ENCODE measurements at regions not wholly inside any gene's neighbourhood (a gene's known extent, or its start where the extent isn't known, plus 50 kb on each side); places are given as distances from the start of the nearest gene placed in this dataset.

GRCh38 chr1:29946057-29946456 is 709.7 kb downstream of the PTPRU start:
- Histone ChIP-seq H3K9ac (ENCODE audit: low read length) (no peak overlapping the region), H3K27me3 (ENCODE audit: control insufficient read depth in 1 of 2, insufficient read depth in 2 of 2, low read length in 2 of 2) (peaks cover 0 to 6% of the 10 kb centered on the region in 2 donors), H3K4me3 (ENCODE audit: low read depth in 1 of 2, low read length in 2 of 2) (no peak overlapping the region), H3K36me3 (ENCODE audit: insufficient read depth, low read length) (no peaks in the 10 kb centered on the region), H3K9me3 (ENCODE audit: low read length) (no peaks in the 10 kb centered on the region), H3K27ac (ENCODE audit: low read depth, low read length) (no peak overlapping the region), H3K4me1 (ENCODE audit: insufficient read depth, low read length) (no peaks in the 10 kb centered on the region)

- Histone ChIP-seq H3K27ac (ENCODE audit: low read depth, low read length) (no peak overlapping the region), H3K4me3 (ENCODE audit: low read depth in 1 of 2, low read length in 2 of 2) (no peak overlapping the region), H3K36me3 (ENCODE audit: insufficient read depth, low read length) (no peaks in the 10 kb centered on the region), H3K27me3 (ENCODE audit: control insufficient read depth in 1 of 2, insufficient read depth in 2 of 2, low read length in 2 of 2) (peaks cover 0 to 6% of the 10 kb centered on the region in 2 donors), H3K9ac (ENCODE audit: low read length) (no peak overlapping the region), H3K9me3 (ENCODE audit: low read length) (no peaks in the 10 kb centered on the region), H3K4me1 (ENCODE audit: insufficient read depth, low read length) (no peaks in the 10 kb centered on the region)
Observed at GRCh38 chr1:29945426-29945825, 709.1 kb downstream of the PTPRU start.

GRCh38 chr1:29944253-29944905 is 708.1 kb downstream of the PTPRU start:
- Histone ChIP-seq H3K27me3 (ENCODE audit: control insufficient read depth in 1 of 2, insufficient read depth in 2 of 2, low read length in 2 of 2) (peaks cover 0 to 6% of the 10 kb centered on the region in 2 donors), H3K27ac (ENCODE audit: low read depth, low read length) (no peak overlapping the region), H3K4me1 (ENCODE audit: insufficient read depth, low read length) (no peaks in the 10 kb centered on the region), H3K4me3 (ENCODE audit: low read depth in 1 of 2, low read length in 2 of 2) (no peak overlapping the region), H3K36me3 (ENCODE audit: insufficient read depth, low read length) (no peaks in the 10 kb centered on the region), H3K9me3 (ENCODE audit: low read length) (no peaks in the 10 kb centered on the region), H3K9ac (ENCODE audit: low read length) (no peak overlapping the region)

- Histone ChIP-seq H3K27me3 (ENCODE audit: control insufficient read depth in 1 of 2, insufficient read depth in 2 of 2, low read length in 2 of 2) (peaks cover 0 to 6% of the 10 kb centered on the region in 2 donors), H3K36me3 (ENCODE audit: insufficient read depth, low read length) (no peaks in the 10 kb centered on the region), H3K4me3 (ENCODE audit: low read depth in 1 of 2, low read length in 2 of 2) (no peak overlapping the region), H3K27ac (ENCODE audit: low read depth, low read length) (no peak overlapping the region), H3K9me3 (ENCODE audit: low read length) (no peaks in the 10 kb centered on the region), H3K4me1 (ENCODE audit: insufficient read depth, low read length) (no peaks in the 10 kb centered on the region), H3K9ac (ENCODE audit: low read length) (no peak overlapping the region)
Observed at GRCh38 chr1:29943034-29943433, 706.7 kb downstream of the PTPRU start.

GRCh38 chr1:29939079-29939478 is 702.8 kb downstream of the PTPRU start:
- Histone ChIP-seq H3K36me3 (ENCODE audit: insufficient read depth, low read length) (no peaks in the 10 kb centered on the region), H3K9me3 (ENCODE audit: low read length) (no peaks in the 10 kb centered on the region), H3K27me3 (ENCODE audit: control insufficient read depth in 1 of 2, insufficient read depth in 2 of 2, low read length in 2 of 2) (no peaks in the 10 kb centered on the region), H3K4me3 (ENCODE audit: low read depth in 1 of 2, low read length in 2 of 2) (no peak overlapping the region), H3K27ac (ENCODE audit: low read depth, low read length) (no peak overlapping the region), H3K4me1 (ENCODE audit: insufficient read depth, low read length) (no peaks in the 10 kb centered on the region), H3K9ac (ENCODE audit: low read length) (no peak overlapping the region)

- H3K36me3 ChIP-seq (ENCODE audit: insufficient read depth, low read length): no peaks in the 10 kb centered on the region
- H3K27me3 ChIP-seq (ENCODE audit: control insufficient read depth in 1 of 2, insufficient read depth in 2 of 2, low read length in 2 of 2): no peaks in the 10 kb centered on the region
- no peaks in the 10 kb centered on the region for H3K4me1 ChIP-seq (ENCODE audit: insufficient read depth, low read length)
- no peak overlapping the region for H3K4me3 ChIP-seq (ENCODE audit: low read depth in 1 of 2, low read length in 2 of 2)
- no peak overlapping the region for H3K9ac ChIP-seq (ENCODE audit: low read length)
- H3K9me3 ChIP-seq (ENCODE audit: low read length): no peaks in the 10 kb centered on the region
- no peak overlapping the region for H3K27ac ChIP-seq (ENCODE audit: low read depth, low read length)
Observed at GRCh38 chr1:29937356-29937755, 701.0 kb downstream of the PTPRU start.

GRCh38 chr1:29936031-29936544 is 699.8 kb downstream of the PTPRU start:
- Histone ChIP-seq H3K4me3 (ENCODE audit: low read depth in 1 of 2, low read length in 2 of 2) (no peak overlapping the region), H3K36me3 (ENCODE audit: insufficient read depth, low read length) (no peaks in the 10 kb centered on the region)

GRCh38 chr1:29934255-29934772 is 698.0 kb downstream of the PTPRU start:
- Histone ChIP-seq H3K27ac (ENCODE audit: low read depth, low read length) (no peak overlapping the region), H3K4me1 (ENCODE audit: insufficient read depth, low read length) (no peaks in the 10 kb centered on the region), H3K4me3 (ENCODE audit: low read depth in 1 of 2, low read length in 2 of 2) (no peak overlapping the region), H3K27me3 (ENCODE audit: control insufficient read depth in 1 of 2, insufficient read depth in 2 of 2, low read length in 2 of 2) (no peaks in the 10 kb centered on the region), H3K9ac (ENCODE audit: low read length) (no peak overlapping the region), H3K9me3 (ENCODE audit: low read length) (no peaks in the 10 kb centered on the region), H3K36me3 (ENCODE audit: insufficient read depth, low read length) (no peaks in the 10 kb centered on the region)

More at GRCh38 chr1:29936031-29936544, 699.8 kb downstream of the PTPRU start:
- Histone ChIP-seq H3K9ac (ENCODE audit: low read length) (no peak overlapping the region), H3K27ac (ENCODE audit: low read depth, low read length) (no peak overlapping the region), H3K9me3 (ENCODE audit: low read length) (no peaks in the 10 kb centered on the region), H3K4me1 (ENCODE audit: insufficient read depth, low read length) (no peaks in the 10 kb centered on the region), H3K27me3 (ENCODE audit: control insufficient read depth in 1 of 2, insufficient read depth in 2 of 2, low read length in 2 of 2) (no peaks in the 10 kb centered on the region)

GRCh38 chr1:29933067-29933466 is 696.7 kb downstream of the PTPRU start:
- Histone ChIP-seq H3K36me3 (ENCODE audit: insufficient read depth, low read length) (no peaks in the 10 kb centered on the region), H3K9ac (ENCODE audit: low read length) (no peak overlapping the region), H3K27ac (ENCODE audit: low read depth, low read length) (no peak overlapping the region), H3K9me3 (ENCODE audit: low read length) (no peaks in the 10 kb centered on the region), H3K4me3 (ENCODE audit: low read depth in 1 of 2, low read length in 2 of 2) (no peak overlapping the region), H3K4me1 (ENCODE audit: insufficient read depth, low read length) (no peaks in the 10 kb centered on the region), H3K27me3 (ENCODE audit: control insufficient read depth in 1 of 2, insufficient read depth in 2 of 2, low read length in 2 of 2) (no peaks in the 10 kb centered on the region)

GRCh38 chr1:29932626-29933025 is 696.3 kb downstream of the PTPRU start:
- no peak overlapping the region for H3K9ac ChIP-seq (ENCODE audit: low read length)
- no peaks in the 10 kb centered on the region for H3K36me3 ChIP-seq (ENCODE audit: insufficient read depth, low read length)
- H3K4me1 ChIP-seq (ENCODE audit: insufficient read depth, low read length): no peaks in the 10 kb centered on the region
- no peaks in the 10 kb centered on the region for H3K27me3 ChIP-seq (ENCODE audit: control insufficient read depth in 1 of 2, insufficient read depth in 2 of 2, low read length in 2 of 2)
- no peak overlapping the region for H3K27ac ChIP-seq (ENCODE audit: low read depth, low read length)
- no peaks in the 10 kb centered on the region for H3K9me3 ChIP-seq (ENCODE audit: low read length)
- no peak overlapping the region for H3K4me3 ChIP-seq (ENCODE audit: low read depth in 1 of 2, low read length in 2 of 2)

GRCh38 chr1:29931477-29932175 is 695.3 kb downstream of the PTPRU start:
- H3K9me3 ChIP-seq (ENCODE audit: low read length): no peaks in the 10 kb centered on the region
- no peak overlapping the region for H3K4me3 ChIP-seq (ENCODE audit: low read depth in 1 of 2, low read length in 2 of 2)
- no peaks in the 10 kb centered on the region for H3K36me3 ChIP-seq (ENCODE audit: insufficient read depth, low read length)
- no peaks in the 10 kb centered on the region for H3K4me1 ChIP-seq (ENCODE audit: insufficient read depth, low read length)
- H3K9ac ChIP-seq (ENCODE audit: low read length): no peak overlapping the region
- H3K27me3 ChIP-seq (ENCODE audit: control insufficient read depth in 1 of 2, insufficient read depth in 2 of 2, low read length in 2 of 2): no peaks in the 10 kb centered on the region
- no peak overlapping the region for H3K27ac ChIP-seq (ENCODE audit: low read depth, low read length)

All from muscle layer of colon (tissue), 2 donors.